ENCODE measurements at regions not wholly inside any gene's neighbourhood (a gene's known extent, or its start where the extent isn't known, plus 50 kb on each side); places are given as distances from the start of the nearest gene placed in this dataset.
A peak's percentile ranks its signal among the peaks of the same experiment; 100 is the strongest.

DNA sequence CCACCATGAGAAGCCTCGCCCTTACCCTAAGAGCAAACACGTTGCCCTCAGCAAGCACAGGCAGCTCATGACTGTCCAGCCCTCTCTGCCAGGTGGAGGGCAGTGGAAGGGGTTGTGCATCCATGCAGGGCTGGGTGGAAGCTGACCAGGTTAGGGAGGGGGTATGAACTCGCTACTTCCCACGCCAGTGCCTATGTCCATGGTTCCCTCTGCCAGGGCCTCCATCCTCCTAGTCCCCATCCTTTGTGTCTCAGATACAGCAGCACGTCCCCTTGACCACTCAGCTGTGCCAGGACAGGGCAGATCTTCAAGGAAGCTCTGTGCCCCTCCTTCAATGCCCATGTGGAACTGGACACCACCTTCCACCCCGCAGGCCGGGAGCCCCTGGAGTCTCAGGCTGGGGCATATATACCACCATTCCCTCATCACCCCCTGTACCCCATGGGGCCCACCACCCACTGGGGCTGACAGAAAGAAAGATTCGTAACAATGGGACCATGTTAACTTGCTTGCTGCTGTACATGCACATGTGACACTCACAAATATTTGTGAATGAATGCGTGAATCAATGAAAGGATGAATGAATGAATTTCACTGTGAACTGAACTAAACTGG, 90.7 kb downstream of the ANKRD60 start:
- Histone ChIP-seq H3K36me3 (ENCODE audit: low read depth, low read length) (no peaks in the 10 kb centered on the region), H3K79me2 (ENCODE audit: low read length) (no peaks in the 10 kb centered on the region), H3K4me1 (ENCODE audit: insufficient read depth, low read length) (peaks cover 21% of the 10 kb centered on the region), H3K9me2 (replicated peaks; ENCODE audit: low read length) (no peaks in the 10 kb centered on the region), H3K9ac (ENCODE audit: low read length) (no peak overlapping the region), H2AFZ (ENCODE audit: low read length) (no peak overlapping the region), H3K27me3 (ENCODE audit: low read length) (no peaks in the 10 kb centered on the region), H3K27ac (ENCODE audit: low read length) (no peak overlapping the region), H4K20me1 (ENCODE audit: low read length) (no peaks in the 10 kb centered on the region), H3K9me3 (ENCODE audit: low read length) (no peaks in the 10 kb centered on the region), H3K4me2 (ENCODE audit: low read length) (no peak overlapping the region), H3F3A (ENCODE audit: low read length, unreplicated experiment) (no peaks in the 10 kb centered on the region), H3K4me3 (ENCODE audit: low read length) (no peak overlapping the region)
- TF ChIP-seq EZH2 (IDR thresholded peaks at IDR 0.05; ENCODE audit: low read length, unreplicated experiment) (no peak), EZH2phosphoT487 (IDR thresholded peaks at IDR 0.05; ENCODE audit: borderline replicate concordance, low read length) (no peak), CTCF (conservative IDR thresholded peaks at IDR 0.05; ENCODE audit: low read depth, low read length) (no peak)
- BruUV-seq (replicated peaks), result no TSS peak
- POLR2A ChIA-PET (ENCODE audit: unreplicated experiment), result no interaction called here
- CTCF ChIA-PET, result no interaction called here
- ATAC-seq (no peak), DNase-seq (no peak)
- intact Hi-C loops (cut with micrococcal nuclease), result no loop called here

GRCh38 chr20:58137236-58137635, 91.2 kb downstream of the ANKRD60 start:
- no peaks in the 10 kb centered on the region for H3K9me3 ChIP-seq (ENCODE audit: low read length)
- H3K4me2 ChIP-seq (ENCODE audit: low read length), result no peak overlapping the region
- H3K27me3 ChIP-seq (ENCODE audit: low read length), result no peaks in the 10 kb centered on the region
- no TSS peak for BruUV-seq (replicated peaks)
- H4K20me1 ChIP-seq (ENCODE audit: low read length), result no peaks in the 10 kb centered on the region
- DNase-seq (no peak), ATAC-seq (no peak)
- no peaks in the 10 kb centered on the region for H3K79me2 ChIP-seq (ENCODE audit: low read length)
- H3K27ac ChIP-seq (ENCODE audit: low read length), result no peak overlapping the region
- POLR2A ChIA-PET (ENCODE audit: unreplicated experiment), result no interaction called here
- no peaks in the 10 kb centered on the region for H3F3A ChIP-seq (ENCODE audit: low read length, unreplicated experiment)
- intact Hi-C loops (cut with micrococcal nuclease), result no loop called here
- H3K9me2 ChIP-seq (replicated peaks; ENCODE audit: low read length), result no peaks in the 10 kb centered on the region
- H3K4me1 ChIP-seq (ENCODE audit: insufficient read depth, low read length), result peaks cover 27% of the 10 kb centered on the region
- no peaks in the 10 kb centered on the region for H3K36me3 ChIP-seq (ENCODE audit: low read depth, low read length)
- no peak overlapping the region for H3K9ac ChIP-seq (ENCODE audit: low read length)
- CTCF ChIA-PET, result no interaction called here
- TF ChIP-seq EZH2 (IDR thresholded peaks at IDR 0.05; ENCODE audit: low read length, unreplicated experiment) (no peak), CTCF (conservative IDR thresholded peaks at IDR 0.05; ENCODE audit: low read depth, low read length) (no peak), EZH2phosphoT487 (IDR thresholded peaks at IDR 0.05; ENCODE audit: borderline replicate concordance, low read length) (no peak)
- no peak overlapping the region for H2AFZ ChIP-seq (ENCODE audit: low read length)
- H3K4me3 ChIP-seq (ENCODE audit: low read length), result no peak overlapping the region

DNA sequence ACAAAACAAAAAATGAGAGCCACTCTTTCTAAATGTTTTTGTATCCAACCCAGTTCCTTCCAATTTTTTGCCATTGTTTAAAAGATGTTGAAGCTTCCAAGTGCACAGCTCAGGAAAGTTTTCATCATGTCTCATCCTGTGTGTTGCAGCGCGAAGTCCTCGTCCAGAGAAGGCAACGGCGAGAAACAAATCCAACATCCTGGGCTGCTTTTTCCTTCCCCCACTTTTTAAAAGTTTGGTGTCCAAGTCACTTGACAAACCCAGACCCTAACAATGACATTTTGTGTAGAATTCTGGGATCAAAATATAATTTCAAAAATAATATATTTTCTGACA, 92.3 kb downstream of the ANKRD60 start:
- BruUV-seq (replicated peaks), result no TSS peak
- Histone ChIP-seq H3K27me3 (ENCODE audit: low read length) (no peaks in the 10 kb centered on the region), H3K9me3 (ENCODE audit: low read length) (no peaks in the 10 kb centered on the region), H3K4me3 (ENCODE audit: low read length) (no peak overlapping the region), H3K4me1 (ENCODE audit: insufficient read depth, low read length) (peaks cover 38% of the 10 kb centered on the region), H3K79me2 (ENCODE audit: low read length) (no peaks in the 10 kb centered on the region), H3K9me2 (replicated peaks; ENCODE audit: low read length) (no peaks in the 10 kb centered on the region), H4K20me1 (ENCODE audit: low read length) (no peaks in the 10 kb centered on the region), H3K4me2 (ENCODE audit: low read length) (peak overlapping the region; percentile 64), H3K36me3 (ENCODE audit: low read depth, low read length) (no peaks in the 10 kb centered on the region), H3F3A (ENCODE audit: low read length, unreplicated experiment) (no peaks in the 10 kb centered on the region), H2AFZ (ENCODE audit: low read length) (peak overlapping the region; percentile 29), H3K27ac (ENCODE audit: low read length) (no peak overlapping the region), H3K9ac (ENCODE audit: low read length) (no peak overlapping the region)
- ChIA-PET CTCF (no interaction called here), POLR2A (ENCODE audit: unreplicated experiment) (no interaction called here)
- no peak for TF ChIP-seq EZH2 (IDR thresholded peaks at IDR 0.05; ENCODE audit: low read length, unreplicated experiment)
- no peak for TF ChIP-seq EZH2phosphoT487 (IDR thresholded peaks at IDR 0.05; ENCODE audit: borderline replicate concordance, low read length)
- TF ChIP-seq CTCF (conservative IDR thresholded peaks at IDR 0.05; ENCODE audit: low read depth, low read length), result no peak
- DNase-seq (no peak), ATAC-seq (no peak)
- intact Hi-C loops (cut with micrococcal nuclease), result no loop called here
